OCI-LY3 (cell line): ENCODE measurements at regions not wholly inside any gene's neighbourhood (a gene's known extent, or its start where the extent isn't known, plus 50 kb on each side); places are given as distances from the start of the nearest gene placed in this dataset.

ENCODE experiments used
- H2AFZ ChIP-seq: fragments of 200-600, 300-600 bp; shearing (Covaris generic); 2 replicates; pipeline ENCODE4 v1.6.0; 2014; ENCODE audit warnings: antibody characterized with exemption, low read depth, low read length
- H3K27ac ChIP-seq: fragments of 200-600, 300-600 bp; sonication (generic); 2 replicates; pipeline ENCODE4 v1.5.1; 2014; ENCODE audit warnings: mild to moderate bottlenecking, low read length, moderate library complexity, mixed read lengths
- H3K27me3 ChIP-seq: fragments of 200-600, 300-600 bp; sonication (generic); 2 replicates; pipeline ENCODE4 v1.6.1; 2014; ENCODE audit warnings: low read depth, low read length, mixed read lengths
- H3K36me3 ChIP-seq: fragments of 200-600, 300-600 bp; sonication (generic); replicated peaks from 2 replicates; pipeline ENCODE3; 2014; ENCODE audit warnings: low read depth, low read length, mixed read lengths
- H3K4me1 ChIP-seq: fragments of 300-600, 200-600 bp; sonication (generic); 2 replicates; pipeline ENCODE4 v1.6.1; 2014; ENCODE audit warnings: low read length, mixed read lengths
- H3K4me2 ChIP-seq: fragments of 200-600, 300-600 bp; sonication (generic); 2 replicates; pipeline ENCODE4 v1.6.1; 2014; ENCODE audit warnings: low read length, mixed read lengths
- H3K4me3 ChIP-seq: fragments of 300-600, 200-600 bp; sonication (generic); 2 replicates; pipeline ENCODE4 v1.5.1; 2014; ENCODE audit warnings: antibody characterized with exemption, mild to moderate bottlenecking, low read length, moderate library complexity
- H3K79me2 ChIP-seq: fragments of 300-600, 200-600 bp; shearing (Covaris generic); 2 replicates; pipeline ENCODE4 v1.6.1; 2014; ENCODE audit warnings: mild to moderate bottlenecking, low read length, mixed read lengths
- H3K9ac ChIP-seq: fragments of 300-600, 200-600 bp; shearing (Covaris generic); 2 replicates; pipeline ENCODE4 v1.6.0; 2014; ENCODE audit warnings: mild to moderate bottlenecking, low read length, moderate library complexity
- H3K9me3 ChIP-seq: fragments of 200-600, 300-600 bp; shearing (Covaris generic); 2 replicates; pipeline ENCODE4 v1.6.1; 2014; ENCODE audit warnings: low read length, mixed read lengths; ENCODE audit not compliant: insufficient read depth
- H4K20me1 ChIP-seq: fragments of 200-600, 300-600 bp; sonication (generic); 2 replicates; pipeline ENCODE4 v1.6.1; 2016; ENCODE audit warnings: low read length, mixed read lengths; ENCODE audit not compliant: insufficient read depth
- EZH2phosphoT487 ChIP-seq: fragments of 200-600 bp; shearing (Covaris generic); IDR thresholded peaks from 2 replicates; pipeline ENCODE4 v1.6.1; 2018; ENCODE audit warnings: antibody characterized with exemption, mixed run types, low read depth
- TF ChIP-seq, protein P1 (sequence below): fragments of 200-600, 300-600 bp; sonication (generic); IDR thresholded peaks from 2 replicates; pipeline ENCODE4 v1.5.1; 2014; ENCODE audit warnings: antibody characterized with exemption, low read length, low read depth

DNA sequence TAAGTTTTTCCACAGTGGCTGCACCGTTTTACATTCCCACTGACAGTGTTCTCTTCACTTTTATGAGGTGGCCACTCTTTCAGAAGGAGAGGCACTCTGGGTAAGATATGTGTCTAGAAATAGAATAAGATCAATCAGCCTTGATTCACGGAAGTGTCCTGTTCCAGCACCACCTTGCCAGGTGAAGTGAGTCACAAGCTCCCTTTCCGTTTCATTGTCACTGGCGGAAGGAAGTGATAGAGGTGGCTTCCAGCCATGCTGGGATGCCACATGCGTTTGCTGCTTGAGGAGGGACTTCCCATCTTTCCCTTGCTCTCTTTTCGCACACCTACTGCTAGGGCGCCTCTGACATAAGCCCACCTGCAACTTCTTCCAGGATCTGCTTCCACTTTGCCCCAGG, 217.1 kb downstream of the PIK3R1 start:
- H2AFZ ChIP-seq, result no peak overlapping the region

DNA sequence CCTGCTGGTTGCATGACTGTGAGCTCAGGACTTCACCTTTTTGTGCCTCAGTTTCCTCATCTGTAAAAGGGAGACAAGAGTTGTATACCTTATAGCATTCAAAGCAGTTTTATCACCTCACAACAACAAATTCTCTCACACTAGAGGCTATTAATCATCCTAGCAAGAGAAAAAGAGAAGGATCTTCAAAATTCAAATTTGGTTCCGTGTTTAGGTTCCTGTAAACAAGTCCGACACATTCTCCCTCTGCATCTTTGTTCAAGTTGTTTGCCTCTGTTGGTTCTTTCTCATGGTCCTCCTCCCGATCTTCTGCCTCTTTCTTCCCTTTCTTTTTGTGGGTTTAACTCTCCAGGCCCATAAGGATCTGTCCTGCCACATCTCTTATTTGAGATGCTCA, 218.0 kb downstream of the PIK3R1 start:
- TF ChIP-seq EZH2phosphoT487, result no peak
- TF ChIP-seq, protein P1, sequence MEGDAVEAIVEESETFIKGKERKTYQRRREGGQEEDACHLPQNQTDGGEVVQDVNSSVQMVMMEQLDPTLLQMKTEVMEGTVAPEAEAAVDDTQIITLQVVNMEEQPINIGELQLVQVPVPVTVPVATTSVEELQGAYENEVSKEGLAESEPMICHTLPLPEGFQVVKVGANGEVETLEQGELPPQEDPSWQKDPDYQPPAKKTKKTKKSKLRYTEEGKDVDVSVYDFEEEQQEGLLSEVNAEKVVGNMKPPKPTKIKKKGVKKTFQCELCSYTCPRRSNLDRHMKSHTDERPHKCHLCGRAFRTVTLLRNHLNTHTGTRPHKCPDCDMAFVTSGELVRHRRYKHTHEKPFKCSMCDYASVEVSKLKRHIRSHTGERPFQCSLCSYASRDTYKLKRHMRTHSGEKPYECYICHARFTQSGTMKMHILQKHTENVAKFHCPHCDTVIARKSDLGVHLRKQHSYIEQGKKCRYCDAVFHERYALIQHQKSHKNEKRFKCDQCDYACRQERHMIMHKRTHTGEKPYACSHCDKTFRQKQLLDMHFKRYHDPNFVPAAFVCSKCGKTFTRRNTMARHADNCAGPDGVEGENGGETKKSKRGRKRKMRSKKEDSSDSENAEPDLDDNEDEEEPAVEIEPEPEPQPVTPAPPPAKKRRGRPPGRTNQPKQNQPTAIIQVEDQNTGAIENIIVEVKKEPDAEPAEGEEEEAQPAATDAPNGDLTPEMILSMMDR, result no peak
- peaks cover 29% of the 10 kb centered on the region for H3K4me1 ChIP-seq
- no peaks in the 10 kb centered on the region for H4K20me1 ChIP-seq
- H2AFZ ChIP-seq, result 0 out of 2 replicates have a peak overlapping the region, but pooled peaks have one; percentile 2
- H3K36me3 ChIP-seq, result no peaks in the 10 kb centered on the region
- H3K27ac ChIP-seq, result peak overlapping the region; percentile 4; the same call in 1 of the 2 replicates
- peak overlapping the region; percentile 75 for H3K4me2 ChIP-seq
- no peaks in the 10 kb centered on the region for H3K9me3 ChIP-seq
- H3K9ac ChIP-seq, result no peak overlapping the region
- H3K4me3 ChIP-seq, result peak overlapping the region; percentile 58
- peaks cover 20% of the 10 kb centered on the region; the same call in 1 of the 2 replicates for H3K27me3 ChIP-seq
- H3K79me2 ChIP-seq, result no peaks in the 10 kb centered on the region

More for the DNA sequence above, 217.1 kb downstream of the PIK3R1 start:
- Histone ChIP-seq H3K9me3 (no peaks in the 10 kb centered on the region), H3K79me2 (no peaks in the 10 kb centered on the region), H3K27ac (no peak overlapping the region), H3K27me3 (peaks cover 20% of the 10 kb centered on the region; the same call in 1 of the 2 replicates), H3K4me1 (peaks cover 29% of the 10 kb centered on the region), H3K9ac (no peak overlapping the region), H3K36me3 (no peaks in the 10 kb centered on the region), H3K4me2 (no peak overlapping the region), H4K20me1 (no peaks in the 10 kb centered on the region), H3K4me3 (no peak overlapping the region)
- TF ChIP-seq, protein P1, result no peak
- no peak for TF ChIP-seq EZH2phosphoT487

DNA sequence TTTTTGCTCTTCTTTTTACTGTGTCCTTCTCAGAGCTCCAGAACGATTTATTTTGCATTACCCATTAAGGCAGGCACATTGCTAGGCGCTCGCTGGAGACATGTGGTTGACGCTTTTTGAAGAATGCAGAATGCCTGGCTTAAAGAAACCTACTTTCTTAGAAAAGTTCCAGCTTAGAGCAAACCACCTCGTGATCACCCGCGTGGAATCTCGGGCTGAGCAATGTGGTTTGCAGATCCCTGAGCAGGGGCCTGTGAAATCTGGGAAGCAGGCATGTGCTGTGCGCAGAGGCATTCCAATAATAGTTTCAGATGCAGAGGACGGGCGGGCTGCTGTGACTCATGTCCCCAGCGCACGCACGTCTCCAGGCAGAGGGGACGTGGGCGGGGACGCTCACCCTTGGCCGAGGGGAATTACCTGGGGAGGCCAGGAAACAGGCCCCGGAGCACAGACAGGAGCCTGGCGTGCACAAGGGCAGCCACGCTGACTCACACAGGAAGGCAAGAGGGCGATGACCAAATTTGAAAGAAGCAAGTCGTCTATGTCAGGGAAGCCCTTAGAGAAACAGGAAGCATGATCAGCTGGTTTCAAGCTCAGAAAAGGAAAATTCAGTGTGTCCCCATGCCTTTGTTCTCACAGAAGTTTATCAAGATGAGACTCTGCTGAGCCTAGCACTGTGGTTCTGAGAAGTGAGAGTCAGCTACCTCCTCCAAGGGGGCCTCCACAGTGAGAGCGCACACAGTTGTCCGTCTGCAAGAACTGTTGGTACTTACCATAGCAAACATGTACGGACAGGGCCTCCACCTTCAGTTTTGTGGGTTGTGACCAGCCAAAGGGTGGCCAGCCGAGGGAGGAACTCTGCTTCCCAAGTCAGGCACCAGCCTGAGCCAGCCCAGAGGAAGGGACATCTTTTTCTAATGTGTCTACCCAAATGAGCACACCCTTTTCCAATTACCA, 218.6 kb downstream of the PIK3R1 start:
- peak overlapping the region; percentile 58 for H3K4me3 ChIP-seq
- H3K79me2 ChIP-seq, result no peaks in the 10 kb centered on the region
- 0 out of 2 replicates have a peak overlapping the region, but pooled peaks have one; percentile 28 for H2AFZ ChIP-seq
- TF ChIP-seq, protein P1, result no peak
- TF ChIP-seq EZH2phosphoT487, result no peak
- peak overlapping the region; percentile 75 for H3K4me2 ChIP-seq
- peaks cover 20% of the 10 kb centered on the region; the same call in 1 of the 2 replicates for H3K27me3 ChIP-seq
- peak overlapping the region; percentile 61 for H3K27ac ChIP-seq
- no peaks in the 10 kb centered on the region for H3K9me3 ChIP-seq
- peak overlapping the region; percentile 6; the same call in 1 of the 2 replicates for H3K9ac ChIP-seq
- H3K36me3 ChIP-seq, result no peaks in the 10 kb centered on the region
- H4K20me1 ChIP-seq, result no peaks in the 10 kb centered on the region
- H3K4me1 ChIP-seq, result peaks cover 29% of the 10 kb centered on the region

DNA sequence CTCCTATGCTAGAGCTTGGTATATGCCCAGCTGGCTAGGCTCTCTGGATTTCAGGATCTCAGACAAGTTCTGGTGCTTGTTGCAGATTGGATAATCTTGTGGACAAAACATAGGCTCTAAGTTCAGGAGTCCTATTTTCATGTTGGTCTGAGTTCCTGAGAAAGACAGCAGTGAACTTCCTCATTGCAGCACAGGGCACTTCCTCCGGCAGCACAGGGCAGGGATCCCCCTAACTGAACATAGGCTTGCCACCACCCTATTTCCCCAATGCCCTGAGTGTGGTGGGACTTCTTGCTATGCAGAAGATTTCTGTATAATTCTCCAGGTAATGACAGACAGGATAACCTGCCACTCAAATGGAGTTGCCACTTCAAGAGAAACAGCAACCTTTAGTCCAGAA, 220.1 kb downstream of the PIK3R1 start:
- Histone ChIP-seq H2AFZ (no peak overlapping the region), H3K4me3 (no peak overlapping the region), H3K79me2 (no peaks in the 10 kb centered on the region), H4K20me1 (no peaks in the 10 kb centered on the region), H3K9me3 (no peaks in the 10 kb centered on the region), H3K27ac (no peak overlapping the region), H3K27me3 (peaks cover 16% of the 10 kb centered on the region; the same call in 1 of the 2 replicates), H3K36me3 (no peaks in the 10 kb centered on the region), H3K4me2 (peak overlapping the region; percentile 20; the same call in 1 of the 2 replicates), H3K4me1 (peaks cover 29% of the 10 kb centered on the region), H3K9ac (no peak overlapping the region)
- TF ChIP-seq, protein P1, result no peak
- TF ChIP-seq EZH2phosphoT487, result no peak
